Kidney epithelial cell (primary cell): ENCODE measurements at regions not wholly inside any gene's neighbourhood (a gene's known extent, or its start where the extent isn't known, plus 50 kb on each side); places are given as distances from the start of the nearest gene placed in this dataset.

Source experiments
- DNase-seq: peaks from one replicate; pipeline ENCODE4 v3.0.0-alpha.2; 2010; ENCODE audit warnings: low read depth
- H3K27me3 ChIP-seq: 2 replicates; pipeline ENCODE4 v1.6.0; 2011; ENCODE audit warnings: low read length; ENCODE audit not compliant: control insufficient read depth, insufficient read depth
- H3K36me3 ChIP-seq: 2 replicates; pipeline ENCODE4 v1.5.1; 2011; ENCODE audit warnings: low read length; ENCODE audit not compliant: control insufficient read depth, insufficient read depth
- H3K4me3 ChIP-seq: 2 replicates; pipeline ENCODE4 v1.5.1; 2011; ENCODE audit warnings: low read depth, mild to moderate bottlenecking, control low read depth, low read length
- CTCF ChIP-seq: IDR thresholded peaks from 2 replicates; pipeline ENCODE4 v1.5.1; 2011; ENCODE audit warnings: mild to moderate bottlenecking, moderate library complexity, low read length, control low read depth, inconsistent platforms; ENCODE audit not compliant: insufficient read depth, poor library complexity, severe bottlenecking

GRCh38 chr5:82772281-82772680 lies 304.9 kb downstream of the TMEM167A start:
- H3K4me3 ChIP-seq = no peak overlapping the region
- DNase-seq = no peak
- no peaks in the 10 kb centered on the region for H3K27me3 ChIP-seq
- no peak for TF ChIP-seq CTCF
- no peaks in the 10 kb centered on the region for H3K36me3 ChIP-seq

GRCh38 chr5:82766206-82766605 lies 311.0 kb downstream of the TMEM167A start:
- DNase-seq = no peak
- no peak overlapping the region for H3K4me3 ChIP-seq
- no peaks in the 10 kb centered on the region for H3K27me3 ChIP-seq
- no peak for TF ChIP-seq CTCF
- no peaks in the 10 kb centered on the region for H3K36me3 ChIP-seq

GRCh38 chr5:82765765-82766164 lies 311.4 kb downstream of the TMEM167A start:
- Histone ChIP-seq H3K36me3 (no peaks in the 10 kb centered on the region), H3K4me3 (no peak overlapping the region), H3K27me3 (no peaks in the 10 kb centered on the region)
- DNase-seq = no peak
- TF ChIP-seq CTCF = no peak

GRCh38 chr5:82760856-82761255 lies 316.3 kb downstream of the TMEM167A start:
- H3K4me3 ChIP-seq = no peak overlapping the region
- TF ChIP-seq CTCF = no peak
- DNase-seq = no peak
- no peaks in the 10 kb centered on the region for H3K36me3 ChIP-seq
- H3K27me3 ChIP-seq = no peaks in the 10 kb centered on the region

- TF ChIP-seq CTCF = no peak
- DNase-seq = no peak
- Histone ChIP-seq H3K4me3 (no peak overlapping the region), H3K27me3 (no peaks in the 10 kb centered on the region), H3K36me3 (no peaks in the 10 kb centered on the region)
Observed at GRCh38 chr5:82758881-82759280, 318.3 kb downstream of the TMEM167A start.

GRCh38 chr5:82754759-82755158 lies 322.4 kb downstream of the TMEM167A start:
- TF ChIP-seq CTCF = no peak
- Histone ChIP-seq H3K27me3 (no peaks in the 10 kb centered on the region), H3K4me3 (no peak overlapping the region), H3K36me3 (no peaks in the 10 kb centered on the region)
- no peak for DNase-seq
